KG1 (cell line): ENCODE measurements at regions not wholly inside any gene's neighbourhood (a gene's known extent, or its start where the extent isn't known, plus 50 kb on each side); places are given as distances from the start of the nearest gene placed in this dataset.

Experiments
- DNase-seq: peaks from one replicate; lab custom pipeline; 2025; lab: John Stamatoyannopoulos, UW

DNA sequence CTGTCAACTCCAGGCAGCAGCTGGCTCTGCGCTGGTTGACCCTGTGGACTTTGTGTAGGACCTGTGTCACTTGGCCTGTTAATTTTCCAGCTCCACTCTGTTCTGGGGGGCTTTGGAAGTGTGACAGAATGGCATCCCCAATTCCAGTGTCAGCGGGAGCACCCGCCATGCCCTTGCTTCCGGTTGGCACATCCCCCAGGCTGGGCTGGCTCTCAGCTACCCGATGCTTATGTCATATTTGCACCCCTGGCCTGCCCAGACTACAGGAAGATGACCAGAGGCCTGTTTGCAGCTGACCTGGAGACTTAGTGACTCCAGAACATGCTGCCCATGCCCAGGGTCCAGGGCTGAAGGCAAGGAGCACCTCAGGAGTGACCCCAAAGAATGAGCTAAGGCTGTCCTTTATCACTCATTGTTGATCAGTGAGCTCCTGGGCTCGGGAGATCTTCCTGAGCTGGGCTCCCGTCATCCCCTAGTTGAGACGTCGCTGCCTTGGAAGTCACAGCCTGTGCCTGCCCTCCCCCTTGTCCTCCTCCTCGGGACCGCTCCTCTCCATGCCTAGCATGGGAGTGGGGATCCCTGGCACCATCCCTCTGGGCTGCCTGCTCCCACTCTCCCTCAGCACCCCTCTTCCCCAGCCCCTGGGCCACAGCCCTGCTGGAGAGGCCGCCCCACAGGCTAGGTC lies 163.4 kb upstream of the RTL1 start:
- no peak for DNase-seq

DNA sequence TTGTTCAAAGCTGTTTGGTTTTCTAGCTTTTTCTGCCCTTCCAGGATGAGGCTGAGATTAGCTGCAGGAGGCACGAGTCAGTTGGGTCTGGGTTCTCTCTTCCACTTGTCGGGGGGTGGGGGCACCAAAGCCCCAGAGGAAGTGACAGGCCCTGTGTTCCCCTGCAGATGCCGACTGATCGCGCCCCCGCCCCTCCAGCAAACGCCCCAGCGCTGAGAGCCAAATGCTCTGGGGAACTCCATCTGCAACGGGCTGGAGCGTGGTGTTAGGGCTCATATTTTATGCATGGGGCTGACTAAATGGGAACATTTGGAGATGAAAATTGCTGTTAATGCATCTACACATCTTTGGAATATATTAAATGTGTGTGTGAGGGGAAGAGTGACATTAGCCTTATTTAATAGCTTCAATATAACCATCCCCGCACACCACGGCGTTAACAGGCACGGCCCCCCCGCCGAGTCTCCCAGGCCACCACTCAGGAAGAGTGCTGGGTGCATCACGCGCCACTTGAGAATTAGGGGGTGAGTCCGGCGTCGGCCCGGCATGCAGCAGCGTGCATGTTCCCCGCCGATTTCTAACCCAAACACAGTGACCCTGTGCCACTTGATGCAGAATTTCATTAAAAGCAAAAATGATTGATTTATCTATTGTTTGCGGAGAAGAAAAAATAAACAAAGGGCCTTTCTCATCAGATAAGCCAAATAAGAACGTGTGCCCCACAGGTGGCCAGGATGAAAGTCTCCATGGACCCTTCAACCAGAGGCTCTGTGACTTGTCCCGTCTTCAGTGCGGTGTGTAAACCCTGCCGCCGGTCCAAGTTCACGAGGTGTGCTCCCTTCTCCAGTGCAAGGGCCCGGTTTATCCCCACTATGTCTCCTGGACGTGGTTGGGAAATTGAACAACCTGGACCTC lies 165.0 kb upstream of the RTL1 start:
- no peak for DNase-seq

DNA sequence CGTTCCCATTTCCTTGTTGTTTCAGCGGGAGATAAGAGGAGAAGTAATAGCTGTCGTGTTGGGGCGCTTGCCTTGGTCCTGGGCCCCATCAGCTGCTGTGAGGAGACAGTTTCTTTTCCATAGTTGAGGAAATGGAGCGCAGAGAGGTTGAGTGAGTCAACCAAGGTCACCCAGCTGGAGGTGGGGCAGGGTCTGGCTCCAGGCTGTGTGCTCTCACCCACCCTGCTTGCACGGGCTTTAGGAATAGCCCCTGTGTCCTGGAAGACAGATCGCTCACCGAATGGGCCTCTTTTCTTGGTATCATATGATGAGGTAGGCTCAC lies 165.7 kb upstream of the RTL1 start:
- no peak for DNase-seq

DNA sequence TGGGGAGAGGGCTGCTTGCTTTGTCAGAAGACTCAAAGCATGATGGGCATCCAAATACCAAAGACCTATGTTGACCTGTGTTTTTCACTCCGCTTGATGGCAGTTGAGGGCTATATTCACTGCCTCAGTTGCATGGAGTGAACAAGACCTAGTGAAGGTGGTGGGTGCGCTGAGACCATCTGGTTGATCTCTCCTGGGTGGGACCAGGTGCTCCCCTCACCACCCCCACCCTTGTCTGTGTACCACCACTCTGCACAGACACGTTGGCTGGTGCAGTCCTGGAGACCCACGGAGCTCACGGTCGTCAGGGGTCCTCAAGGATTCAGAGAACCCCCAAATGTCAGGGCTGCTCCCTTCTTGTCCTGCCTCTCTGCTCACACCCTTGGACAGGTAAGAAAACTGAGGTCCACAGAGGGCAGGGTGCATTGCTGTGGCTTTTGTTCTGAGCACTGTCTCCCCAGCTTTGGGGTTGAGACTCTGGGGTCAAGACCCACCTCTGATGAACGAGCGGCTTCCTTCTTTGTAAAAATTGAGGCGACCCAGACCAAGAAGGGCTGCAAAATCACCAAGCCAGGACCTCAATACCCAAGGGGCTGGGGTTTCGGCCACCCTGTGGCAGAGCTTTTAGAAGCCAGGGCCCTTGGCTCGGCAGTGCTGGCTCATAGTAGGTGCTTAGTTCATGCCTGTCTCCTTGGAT lies 166.3 kb upstream of the RTL1 start:
- no peak for DNase-seq

DNA sequence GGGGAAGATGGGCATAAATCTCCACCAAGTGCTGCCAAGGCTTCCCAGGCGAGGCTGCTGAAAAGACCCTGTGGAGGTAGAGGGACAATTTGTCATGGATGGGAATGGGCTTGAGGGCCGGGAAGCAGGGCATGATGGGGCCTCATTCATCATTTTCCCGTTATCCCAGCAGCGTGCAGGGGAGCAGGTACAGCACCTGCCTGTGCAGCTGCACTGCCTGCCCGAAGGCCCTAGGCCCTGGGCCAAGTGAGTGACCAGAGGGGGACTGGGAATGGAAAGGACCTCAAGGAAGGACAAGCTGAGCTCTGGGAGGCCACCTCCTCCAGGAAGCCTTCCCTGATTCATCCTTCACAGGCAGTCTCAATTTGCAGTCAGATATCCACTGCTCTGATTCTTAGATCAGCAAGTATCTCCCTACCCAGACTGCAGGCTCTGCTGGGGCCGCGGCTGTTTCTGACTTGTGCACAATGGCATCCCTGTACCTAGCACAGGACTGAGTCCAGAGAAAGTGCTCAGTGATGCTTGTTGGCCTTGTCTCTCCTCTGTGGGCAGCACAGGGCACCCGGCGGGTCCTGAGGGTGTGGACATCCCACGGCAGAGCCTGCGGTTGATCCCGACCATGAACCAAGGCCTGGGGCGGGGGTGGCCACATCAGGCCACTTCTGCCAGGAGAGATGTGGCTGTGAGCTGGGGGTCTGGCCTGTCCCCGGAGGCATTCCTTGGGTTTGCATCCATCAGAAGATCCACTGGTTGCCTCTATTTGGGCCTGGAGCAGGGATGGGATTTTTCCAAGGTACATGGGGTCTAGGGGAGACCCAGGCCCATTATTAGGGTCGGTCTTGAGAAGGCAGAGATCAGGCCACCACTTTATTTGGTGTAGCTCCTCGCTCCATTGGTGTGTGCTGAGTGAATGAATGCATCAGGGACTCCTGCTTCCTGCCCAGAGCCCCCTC lies 167.3 kb upstream of the RTL1 start:
- DNase-seq = no peak

DNA sequence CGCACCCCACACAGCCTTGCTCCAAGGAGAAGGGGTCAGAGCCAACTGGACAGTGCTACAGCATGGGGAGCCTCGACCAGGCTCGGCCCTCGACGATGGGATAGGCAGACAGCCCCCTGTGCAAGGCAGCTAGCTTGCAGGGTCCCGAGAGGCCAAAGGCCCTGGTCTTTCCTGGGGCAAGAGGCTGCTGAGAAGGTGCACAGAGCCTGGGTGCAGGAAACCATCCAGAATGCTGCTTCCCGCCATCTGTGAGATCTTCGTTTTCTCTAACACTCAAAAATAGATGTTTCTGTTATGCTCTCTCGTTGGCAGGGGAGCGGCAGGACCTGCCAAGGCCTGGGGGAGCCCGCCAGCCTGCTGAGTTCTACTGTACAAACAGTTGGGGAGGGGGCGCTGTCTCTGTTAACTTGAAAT lies 168.0 kb upstream of the RTL1 start:
- no peak for DNase-seq

DNA sequence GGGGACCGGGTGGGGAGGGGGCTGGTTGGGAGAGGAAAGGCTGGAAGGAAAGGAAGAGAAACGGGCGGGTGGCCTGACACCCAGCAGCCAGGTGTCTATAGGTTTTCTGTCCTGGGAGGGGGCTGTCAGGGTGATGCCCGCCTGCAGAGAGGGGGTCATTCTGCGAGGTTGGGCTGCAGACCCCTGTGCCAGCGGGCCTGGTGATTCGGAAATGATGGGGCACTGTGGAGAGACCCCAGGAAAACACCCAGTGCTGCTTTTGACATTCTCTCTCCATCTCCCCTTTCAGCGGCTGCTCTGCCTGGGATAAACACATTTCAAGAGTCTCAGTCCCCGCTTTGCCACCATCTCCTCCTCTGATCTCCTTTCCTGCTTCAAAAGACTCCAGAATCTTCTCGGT lies 168.5 kb upstream of the RTL1 start:
- DNase-seq = no peak

DNA sequence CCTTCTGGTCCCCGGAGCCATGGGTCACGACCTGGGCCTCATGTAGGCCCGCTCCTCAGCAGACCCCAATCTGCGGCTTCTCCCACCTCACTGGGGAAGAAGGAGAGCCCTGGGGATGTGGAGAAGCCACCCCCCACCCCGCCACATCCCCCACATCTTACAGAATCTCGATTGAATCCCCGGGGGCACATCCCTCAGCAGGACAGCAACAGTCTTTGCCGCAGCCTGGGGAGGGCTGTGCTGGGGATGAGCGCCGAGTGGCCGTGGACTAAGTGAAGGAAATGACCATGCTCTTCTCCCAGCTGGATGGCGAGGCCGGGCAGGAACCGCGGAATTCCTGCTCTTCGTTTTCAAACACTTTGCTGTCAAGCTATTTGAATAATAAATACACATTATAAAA lies 169.0 kb upstream of the RTL1 start:
- DNase-seq = no peak

DNA sequence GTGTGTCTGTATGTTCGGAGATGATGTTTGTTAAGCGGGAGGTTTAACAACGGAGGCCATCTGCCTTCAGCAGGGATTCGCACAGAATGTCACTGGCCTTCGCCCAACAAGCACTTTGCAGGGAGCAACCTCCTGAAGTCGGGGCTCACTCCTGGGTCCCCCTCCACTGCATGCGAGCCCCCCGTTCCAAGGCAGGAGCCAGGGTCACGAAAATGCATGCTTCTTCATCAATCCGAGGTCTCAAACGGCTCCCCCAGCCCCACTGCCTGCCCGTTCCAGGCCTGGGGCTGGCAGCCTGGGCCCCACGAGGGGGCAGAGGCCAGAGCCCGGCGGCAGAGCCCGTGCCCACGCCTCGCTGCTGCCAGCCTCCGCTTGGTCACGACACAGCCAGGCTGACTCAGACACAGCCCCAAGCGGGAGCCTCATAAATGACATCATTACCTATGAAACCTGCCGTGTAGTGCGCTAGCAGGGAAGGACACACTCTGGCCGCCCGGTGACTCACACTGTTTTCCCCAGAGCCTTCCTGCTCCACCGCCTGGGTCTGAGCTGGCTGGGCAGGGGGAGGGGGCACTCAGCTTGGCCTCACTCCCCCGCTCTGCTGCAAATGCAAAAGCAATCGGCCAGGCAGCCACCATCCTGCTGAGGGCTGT lies 169.5 kb upstream of the RTL1 start:
- peak; percentile 9 for DNase-seq

DNA sequence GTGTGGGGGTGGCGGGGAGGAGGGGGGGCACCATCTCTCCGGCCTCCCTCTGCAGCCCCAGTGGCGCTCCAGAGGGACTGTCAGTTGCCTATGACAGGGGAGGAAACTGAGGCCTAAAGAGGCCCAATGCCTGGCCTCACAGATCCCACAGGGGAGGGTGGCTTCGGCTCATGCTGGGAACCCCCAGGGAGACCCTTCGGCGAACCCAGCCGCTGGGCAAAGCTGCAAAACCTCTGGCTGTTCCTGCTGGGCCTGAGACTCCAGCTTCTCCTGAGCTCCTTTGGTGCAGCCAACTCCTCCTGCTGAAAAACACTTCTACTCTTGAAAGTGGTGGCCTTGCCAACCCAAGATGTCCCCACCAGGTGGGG lies 170.1 kb upstream of the RTL1 start:
- no peak for DNase-seq

DNA sequence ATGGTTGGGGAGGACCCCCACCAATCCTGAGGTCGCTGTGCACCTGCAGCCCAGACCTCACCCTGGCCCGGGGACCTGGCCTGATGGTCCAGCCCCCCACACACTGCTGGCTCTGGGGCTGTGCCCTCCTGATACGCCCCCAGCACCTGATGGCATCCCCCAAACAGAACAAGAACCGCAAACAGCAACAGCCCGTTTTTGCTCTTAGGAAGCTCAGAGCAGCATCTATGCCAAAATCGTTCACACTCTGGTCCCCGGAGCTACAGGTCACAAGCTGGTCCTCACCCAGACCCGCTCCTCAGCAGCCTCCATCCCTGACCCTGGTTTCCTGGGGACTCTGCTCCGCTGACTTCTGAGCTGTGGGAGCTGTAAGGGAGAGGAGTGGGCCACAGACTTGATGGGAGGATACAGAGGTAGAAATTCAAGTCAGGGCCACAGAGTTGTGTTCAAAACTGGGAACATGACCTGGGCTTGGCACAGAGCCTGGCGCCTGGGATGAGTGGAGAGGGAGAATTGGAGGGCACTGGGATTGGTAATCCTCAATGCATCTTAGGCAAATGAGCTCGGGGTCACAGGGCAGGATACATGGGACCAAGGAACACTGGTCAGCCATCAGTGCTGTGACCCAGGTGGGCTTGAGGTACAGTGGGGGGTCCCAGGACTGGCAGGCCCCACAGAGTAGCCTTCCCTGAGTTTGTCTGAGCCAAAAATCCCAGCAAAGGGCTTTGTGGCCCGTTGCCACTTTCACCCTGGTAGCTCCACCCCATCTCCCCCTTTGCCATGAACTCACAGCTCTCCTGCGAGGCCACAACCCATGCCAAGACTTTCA lies 170.9 kb upstream of the RTL1 start:
- DNase-seq = no peak

DNA sequence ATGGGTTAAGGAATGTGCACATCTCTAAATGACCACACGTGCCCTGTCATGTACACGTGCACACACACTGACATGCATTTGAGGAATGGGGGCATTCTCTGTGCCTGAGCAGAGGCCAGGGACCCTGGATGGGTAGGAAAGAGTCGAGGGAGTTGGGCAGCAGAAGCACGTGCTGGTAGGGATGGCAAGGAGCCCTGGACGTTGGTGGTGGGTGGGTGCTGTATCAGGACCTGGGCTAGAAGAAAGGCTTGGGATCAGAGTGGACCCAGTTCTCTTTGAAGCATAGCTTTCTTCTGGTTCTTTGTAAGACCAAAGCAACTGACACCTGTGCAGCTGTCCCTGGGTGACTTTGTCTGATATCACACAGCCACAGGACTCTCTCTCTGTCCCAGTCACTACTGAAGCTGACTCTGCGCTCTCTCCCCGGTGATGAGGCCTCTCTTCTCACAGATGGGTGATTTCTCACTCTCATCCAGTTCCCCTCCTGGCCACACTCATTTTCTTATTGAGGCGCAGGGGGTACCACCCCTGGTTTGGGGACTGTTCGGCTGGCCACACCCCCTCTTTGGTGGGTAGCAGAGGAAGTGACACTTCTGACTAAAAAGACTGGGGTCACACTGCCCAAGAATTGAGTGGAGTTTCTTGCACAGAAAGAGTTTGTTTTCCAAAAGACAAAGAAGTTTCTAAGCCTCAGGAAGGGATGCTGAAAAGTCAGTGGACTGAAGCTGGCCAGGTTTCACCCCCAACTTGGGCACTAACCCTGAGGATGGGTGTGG lies 171.7 kb upstream of the RTL1 start:
- DNase-seq = no peak

DNA sequence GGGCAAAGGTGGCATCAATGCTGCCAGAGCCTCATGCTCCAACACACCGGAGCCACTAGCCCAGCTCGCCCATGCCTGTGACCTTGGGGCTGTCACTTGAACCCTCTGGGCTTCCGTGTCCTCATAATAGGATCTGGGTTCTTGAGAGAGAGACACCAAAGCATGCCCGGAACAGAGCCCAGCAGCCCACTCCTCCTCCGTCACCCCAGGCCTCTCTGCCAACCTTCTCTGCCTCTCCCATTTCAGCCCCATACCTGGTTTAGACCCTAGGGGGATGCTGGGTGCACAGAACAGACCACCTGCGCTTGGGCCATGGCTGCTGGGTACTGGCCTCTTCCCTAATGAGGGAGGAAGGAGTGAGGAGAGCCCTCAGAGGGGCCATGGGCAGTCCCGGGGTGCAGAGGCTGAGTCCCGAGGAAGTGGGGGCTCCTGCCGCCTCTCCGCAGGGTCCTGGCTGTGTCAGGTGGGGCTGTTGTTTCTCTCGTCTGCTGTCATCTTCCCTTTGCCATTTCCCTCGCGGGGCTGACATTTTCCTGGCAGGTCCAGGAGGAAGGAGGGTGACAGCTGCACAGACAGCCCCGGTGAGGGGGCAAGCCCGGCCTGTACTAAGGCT lies 172.4 kb upstream of the RTL1 start:
- DNase-seq = no peak

DNA sequence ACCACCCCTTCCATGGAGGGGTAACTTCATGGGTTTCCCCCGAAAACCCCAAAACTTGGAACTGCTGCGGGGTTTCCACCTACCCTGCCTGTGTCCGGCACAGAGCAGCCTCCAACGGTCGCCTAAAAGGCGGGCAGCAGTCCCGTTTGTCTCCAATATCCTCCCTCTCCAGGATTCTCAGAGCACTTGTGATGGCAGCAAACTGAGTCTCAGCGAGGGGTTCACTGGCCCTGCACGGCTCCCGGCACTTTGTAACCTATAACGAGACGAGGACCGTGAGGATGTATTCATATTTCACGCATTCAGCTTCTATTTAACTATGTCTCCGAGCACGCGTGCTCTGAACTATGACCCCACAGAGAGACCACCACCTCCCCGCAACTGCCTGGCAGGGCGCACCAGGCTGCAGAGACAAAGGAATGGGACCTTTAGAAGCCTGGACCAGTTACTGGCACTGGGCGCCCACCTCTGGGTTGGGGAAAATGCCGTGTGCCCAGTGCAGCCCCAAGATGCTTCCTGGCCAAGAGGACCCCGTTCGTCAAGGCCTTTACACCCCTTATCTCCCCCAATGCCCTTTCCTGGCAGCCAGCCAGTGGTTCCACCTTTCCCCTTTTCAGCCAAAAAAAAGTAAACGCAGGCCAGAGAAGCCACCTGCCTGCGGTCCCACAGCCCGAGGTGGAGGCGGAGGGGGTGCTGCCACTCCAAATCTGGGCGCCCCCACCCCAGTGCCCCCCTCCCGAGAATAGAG lies 173.1 kb upstream of the RTL1 start:
- no peak for DNase-seq

DNA sequence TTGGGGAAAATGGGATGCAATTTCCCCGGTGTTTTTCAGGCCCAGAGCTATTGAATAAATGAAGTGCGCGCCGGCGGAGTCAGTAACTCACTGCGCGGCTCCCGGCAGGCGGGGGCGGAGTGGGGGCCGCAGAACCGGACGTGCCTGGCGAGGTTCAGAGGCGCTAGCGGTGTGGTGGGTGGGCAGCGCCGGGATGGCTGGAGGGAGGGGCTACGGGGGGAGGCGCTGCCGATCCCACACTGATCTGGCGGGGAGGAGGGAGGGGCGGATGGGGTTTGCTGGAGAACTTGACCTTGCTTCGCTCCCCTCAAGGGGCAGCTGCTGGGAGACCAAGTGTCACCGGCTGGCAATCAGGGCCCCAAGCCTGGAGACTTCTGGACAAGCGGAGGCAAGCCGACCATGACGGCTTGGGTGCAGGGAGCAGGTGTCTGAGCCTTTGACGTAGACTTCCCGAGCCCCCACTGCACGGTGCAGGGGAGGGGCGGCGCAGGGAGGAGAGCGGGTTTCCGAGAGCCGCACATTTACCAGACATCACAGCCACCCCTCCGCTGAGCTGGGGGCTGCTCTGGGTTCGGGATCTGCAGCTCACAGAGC lies 174.1 kb upstream of the RTL1 start:
- DNase-seq = no peak

DNA sequence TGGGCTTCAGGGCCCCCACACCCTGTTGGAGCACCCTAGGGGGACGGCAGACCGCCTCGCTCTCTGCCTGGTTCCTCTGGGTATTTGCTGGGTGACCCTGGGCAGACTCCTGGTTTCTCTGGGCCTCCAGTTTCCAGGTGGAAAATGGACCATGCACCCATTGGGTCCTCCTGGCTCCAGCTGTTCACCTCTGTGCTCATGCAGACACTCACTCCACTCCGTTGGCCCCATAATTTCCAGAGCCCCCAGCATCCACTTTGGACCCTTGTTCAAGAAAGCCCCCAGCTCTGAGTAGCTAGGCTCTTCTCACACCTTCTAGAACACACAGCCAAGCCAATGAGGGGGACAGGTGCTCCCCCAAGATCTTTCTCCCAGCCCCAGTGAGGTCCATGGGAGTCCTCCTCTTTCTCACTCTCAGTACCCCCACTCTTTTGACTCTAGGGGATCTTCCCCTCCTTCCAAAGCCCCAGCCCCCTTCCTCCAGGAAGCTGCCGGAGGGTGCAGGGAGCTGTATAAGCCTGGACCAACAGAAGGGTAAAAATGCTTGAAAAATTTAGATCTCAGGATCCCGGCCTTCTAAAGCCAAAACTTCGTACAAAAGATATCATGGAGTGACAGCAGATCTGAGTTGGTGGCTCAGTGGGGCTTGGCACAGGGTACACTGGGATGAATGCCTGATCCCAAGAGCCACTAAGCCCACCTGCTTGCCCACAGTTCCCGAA lies 174.8 kb upstream of the RTL1 start:
- no peak for DNase-seq

DNA sequence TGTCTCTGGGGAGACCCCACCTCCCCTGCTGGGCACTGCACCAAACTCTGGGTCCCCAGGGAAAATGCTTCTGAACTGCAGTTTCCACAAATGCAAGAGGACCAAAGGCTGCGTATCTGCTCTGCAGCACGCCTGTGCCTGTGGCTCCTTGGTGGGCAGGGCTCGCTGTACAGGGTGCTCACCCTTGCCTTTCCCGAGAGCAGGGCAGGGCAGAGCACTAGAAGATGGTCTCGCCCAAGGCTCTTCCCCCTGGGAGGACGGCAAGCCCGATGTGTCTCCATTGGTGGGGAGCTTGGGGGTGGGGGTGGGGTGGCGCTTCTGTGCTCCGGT lies 175.3 kb upstream of the RTL1 start:
- DNase-seq = no peak
